ENCODE measurements at regions not wholly inside any gene's neighbourhood (a gene's known extent, or its start where the extent isn't known, plus 50 kb on each side); places are given as distances from the start of the nearest gene placed in this dataset.

GRCh38 chr2:105611333-105611637 is 133.4 kb upstream of the NCK2 start:
- WGBS (ENCODE audit: insufficient coverage): 100% methylated on average over 1 of the region's 2 CpGs
- Histone ChIP-seq H3K27me3 (ENCODE audit: control insufficient read depth, insufficient read depth, low read length) (no peaks in the 10 kb centered on the region), H3K4me3 (ENCODE audit: low read depth, low read length) (no peak overlapping the region), H3K9me3 (ENCODE audit: control insufficient read depth, insufficient read depth, low read length) (no peaks in the 10 kb centered on the region), H3K36me3 (ENCODE audit: control insufficient read depth, insufficient read depth, low read length) (no peaks in the 10 kb centered on the region), H3K27ac (ENCODE audit: low read depth, low read length) (no peak overlapping the region), H3K4me1 (ENCODE audit: control insufficient read depth, insufficient read depth, low read length) (peaks cover 22% of the 10 kb centered on the region)
- no peak for DNase-seq (ENCODE audit: low read depth in 4 of 6, low spot score in 6 of 6)

- 53% methylated on average over 11 of the region's 16 CpGs for WGBS (ENCODE audit: insufficient coverage)
- no peak overlapping the region for H3K4me3 ChIP-seq (ENCODE audit: low read depth, low read length)
- H3K9me3 ChIP-seq (ENCODE audit: control insufficient read depth, insufficient read depth, low read length): no peaks in the 10 kb centered on the region
- H3K27me3 ChIP-seq (ENCODE audit: control insufficient read depth, insufficient read depth, low read length): no peaks in the 10 kb centered on the region
- H3K36me3 ChIP-seq (ENCODE audit: control insufficient read depth, insufficient read depth, low read length): no peaks in the 10 kb centered on the region
- peak in 1 of 6 donors; percentile 48 for DNase-seq (ENCODE audit: low read depth in 4 of 6, low spot score in 6 of 6)
- peaks cover 22% of the 10 kb centered on the region for H3K4me1 ChIP-seq (ENCODE audit: control insufficient read depth, insufficient read depth, low read length)
- H3K27ac ChIP-seq (ENCODE audit: low read depth, low read length): peak overlapping the region; percentile 2
Observed at GRCh38 chr2:105610576-105611332, 134.0 kb upstream of the NCK2 start.

GRCh38 chr2:105609746-105610402 is 134.8 kb upstream of the NCK2 start:
- Histone ChIP-seq H3K27me3 (ENCODE audit: control insufficient read depth, insufficient read depth, low read length) (no peaks in the 10 kb centered on the region), H3K4me1 (ENCODE audit: control insufficient read depth, insufficient read depth, low read length) (peaks cover 22% of the 10 kb centered on the region), H3K9me3 (ENCODE audit: control insufficient read depth, insufficient read depth, low read length) (no peaks in the 10 kb centered on the region), H3K4me3 (ENCODE audit: low read depth, low read length) (no peak overlapping the region), H3K27ac (ENCODE audit: low read depth, low read length) (no peak overlapping the region), H3K36me3 (ENCODE audit: control insufficient read depth, insufficient read depth, low read length) (no peaks in the 10 kb centered on the region)
- WGBS (ENCODE audit: insufficient coverage): 82% methylated on average over 11 of the region's 13 CpGs
- DNase-seq (ENCODE audit: low read depth in 4 of 6, low spot score in 6 of 6): peak in 1 of 6 donors; percentile 62

GRCh38 chr2:105607920-105608504 is 136.7 kb upstream of the NCK2 start:
- no peaks in the 10 kb centered on the region for H3K9me3 ChIP-seq (ENCODE audit: control insufficient read depth, insufficient read depth, low read length)
- no peaks in the 10 kb centered on the region for H3K36me3 ChIP-seq (ENCODE audit: control insufficient read depth, insufficient read depth, low read length)
- DNase-seq (ENCODE audit: low read depth in 4 of 6, low spot score in 6 of 6): no peak
- no peak overlapping the region for H3K27ac ChIP-seq (ENCODE audit: low read depth, low read length)
- H3K4me1 ChIP-seq (ENCODE audit: control insufficient read depth, insufficient read depth, low read length): peaks cover 22% of the 10 kb centered on the region
- WGBS (ENCODE audit: insufficient coverage): 82% methylated on average over 4 of the region's 4 CpGs
- H3K27me3 ChIP-seq (ENCODE audit: control insufficient read depth, insufficient read depth, low read length): no peaks in the 10 kb centered on the region
- H3K4me3 ChIP-seq (ENCODE audit: low read depth, low read length): no peak overlapping the region

GRCh38 chr2:105606081-105606480 is 138.6 kb upstream of the NCK2 start:
- no peak overlapping the region for H3K4me3 ChIP-seq (ENCODE audit: low read depth, low read length)
- no peaks in the 10 kb centered on the region for H3K9me3 ChIP-seq (ENCODE audit: control insufficient read depth, insufficient read depth, low read length)
- H3K4me1 ChIP-seq (ENCODE audit: control insufficient read depth, insufficient read depth, low read length): peaks cover 20% of the 10 kb centered on the region
- H3K27ac ChIP-seq (ENCODE audit: low read depth, low read length): no peak overlapping the region
- DNase-seq (ENCODE audit: low read depth in 4 of 6, low spot score in 6 of 6): no peak
- WGBS (ENCODE audit: insufficient coverage): no CpG with 5 or more reads among the region's 3 CpGs
- H3K36me3 ChIP-seq (ENCODE audit: control insufficient read depth, insufficient read depth, low read length): no peaks in the 10 kb centered on the region
- H3K27me3 ChIP-seq (ENCODE audit: control insufficient read depth, insufficient read depth, low read length): no peaks in the 10 kb centered on the region

GRCh38 chr2:105604938-105605337 is 139.8 kb upstream of the NCK2 start:
- Histone ChIP-seq H3K4me1 (ENCODE audit: control insufficient read depth, insufficient read depth, low read length) (peaks cover 8% of the 10 kb centered on the region), H3K36me3 (ENCODE audit: control insufficient read depth, insufficient read depth, low read length) (no peaks in the 10 kb centered on the region), H3K27ac (ENCODE audit: low read depth, low read length) (no peak overlapping the region), H3K9me3 (ENCODE audit: control insufficient read depth, insufficient read depth, low read length) (no peaks in the 10 kb centered on the region), H3K4me3 (ENCODE audit: low read depth, low read length) (no peak overlapping the region), H3K27me3 (ENCODE audit: control insufficient read depth, insufficient read depth, low read length) (no peaks in the 10 kb centered on the region)
- WGBS (ENCODE audit: insufficient coverage): 89% methylated on average over 1 of the region's 3 CpGs
- peak in 1 of 6 donors; percentile 93 for DNase-seq (ENCODE audit: low read depth in 4 of 6, low spot score in 6 of 6)

- no peaks in the 10 kb centered on the region for H3K27me3 ChIP-seq (ENCODE audit: control insufficient read depth, insufficient read depth, low read length)
- no peak overlapping the region for H3K4me3 ChIP-seq (ENCODE audit: low read depth, low read length)
- no peaks in the 10 kb centered on the region for H3K9me3 ChIP-seq (ENCODE audit: control insufficient read depth, insufficient read depth, low read length)
- DNase-seq (ENCODE audit: low read depth in 4 of 6, low spot score in 6 of 6): no peak
- H3K36me3 ChIP-seq (ENCODE audit: control insufficient read depth, insufficient read depth, low read length): no peaks in the 10 kb centered on the region
- H3K4me1 ChIP-seq (ENCODE audit: control insufficient read depth, insufficient read depth, low read length): peaks cover 7% of the 10 kb centered on the region
- H3K27ac ChIP-seq (ENCODE audit: low read depth, low read length): no peak overlapping the region
- WGBS (ENCODE audit: insufficient coverage): 84% methylated on average over 6 of the region's 8 CpGs
Observed at GRCh38 chr2:105600949-105601794, 143.5 kb upstream of the NCK2 start.

- H3K27me3 ChIP-seq (ENCODE audit: control insufficient read depth, insufficient read depth, low read length): no peaks in the 10 kb centered on the region
- H3K4me1 ChIP-seq (ENCODE audit: control insufficient read depth, insufficient read depth, low read length): peaks cover 7% of the 10 kb centered on the region
- no peak for DNase-seq (ENCODE audit: low read depth in 4 of 6, low spot score in 6 of 6)
- no peaks in the 10 kb centered on the region for H3K9me3 ChIP-seq (ENCODE audit: control insufficient read depth, insufficient read depth, low read length)
- H3K4me3 ChIP-seq (ENCODE audit: low read depth, low read length): no peak overlapping the region
- no peak overlapping the region for H3K27ac ChIP-seq (ENCODE audit: low read depth, low read length)
- no peaks in the 10 kb centered on the region for H3K36me3 ChIP-seq (ENCODE audit: control insufficient read depth, insufficient read depth, low read length)
- no CpG with 5 or more reads among the region's 6 CpGs for WGBS (ENCODE audit: insufficient coverage)
Observed at GRCh38 chr2:105600602-105600948, 144.1 kb upstream of the NCK2 start.

- no peak overlapping the region for H3K27ac ChIP-seq (ENCODE audit: low read depth, low read length)
- H3K4me3 ChIP-seq (ENCODE audit: low read depth, low read length): no peak overlapping the region
- no peaks in the 10 kb centered on the region for H3K9me3 ChIP-seq (ENCODE audit: control insufficient read depth, insufficient read depth, low read length)
- no peaks in the 10 kb centered on the region for H3K36me3 ChIP-seq (ENCODE audit: control insufficient read depth, insufficient read depth, low read length)
- DNase-seq (ENCODE audit: low read depth in 4 of 6, low spot score in 6 of 6): no peak
- H3K4me1 ChIP-seq (ENCODE audit: control insufficient read depth, insufficient read depth, low read length): peaks cover 7% of the 10 kb centered on the region
- H3K27me3 ChIP-seq (ENCODE audit: control insufficient read depth, insufficient read depth, low read length): no peaks in the 10 kb centered on the region
- no CpG with 5 or more reads among the region's 9 CpGs for WGBS (ENCODE audit: insufficient coverage)
Observed at GRCh38 chr2:105600037-105600442, 144.7 kb upstream of the NCK2 start.

Measured in spinal cord (tissue), 9 donors.